ENCODE measurements at regions not wholly inside any gene's neighbourhood (a gene's known extent, or its start where the extent isn't known, plus 50 kb on each side); places are given as distances from the start of the nearest gene placed in this dataset.

- TF ChIP-seq, protein P1, sequence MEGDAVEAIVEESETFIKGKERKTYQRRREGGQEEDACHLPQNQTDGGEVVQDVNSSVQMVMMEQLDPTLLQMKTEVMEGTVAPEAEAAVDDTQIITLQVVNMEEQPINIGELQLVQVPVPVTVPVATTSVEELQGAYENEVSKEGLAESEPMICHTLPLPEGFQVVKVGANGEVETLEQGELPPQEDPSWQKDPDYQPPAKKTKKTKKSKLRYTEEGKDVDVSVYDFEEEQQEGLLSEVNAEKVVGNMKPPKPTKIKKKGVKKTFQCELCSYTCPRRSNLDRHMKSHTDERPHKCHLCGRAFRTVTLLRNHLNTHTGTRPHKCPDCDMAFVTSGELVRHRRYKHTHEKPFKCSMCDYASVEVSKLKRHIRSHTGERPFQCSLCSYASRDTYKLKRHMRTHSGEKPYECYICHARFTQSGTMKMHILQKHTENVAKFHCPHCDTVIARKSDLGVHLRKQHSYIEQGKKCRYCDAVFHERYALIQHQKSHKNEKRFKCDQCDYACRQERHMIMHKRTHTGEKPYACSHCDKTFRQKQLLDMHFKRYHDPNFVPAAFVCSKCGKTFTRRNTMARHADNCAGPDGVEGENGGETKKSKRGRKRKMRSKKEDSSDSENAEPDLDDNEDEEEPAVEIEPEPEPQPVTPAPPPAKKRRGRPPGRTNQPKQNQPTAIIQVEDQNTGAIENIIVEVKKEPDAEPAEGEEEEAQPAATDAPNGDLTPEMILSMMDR (IDR thresholded peaks at IDR 0.05): no peak
- no peak for TF ChIP-seq POLR2A (IDR thresholded peaks at IDR 0.05)
Measured at GRCh38 chr15:25171856-25172687, 217.3 kb downstream of the SNRPN start.

Data from vagina (tissue), 2 donors.